IgD-negative memory B cell (primary cell): ENCODE measurements at regions not wholly inside any gene's neighbourhood (a gene's known extent, or its start where the extent isn't known, plus 50 kb on each side); places are given as distances from the start of the nearest gene placed in this dataset.
A peak's percentile ranks its signal among the peaks of the same experiment; 100 is the strongest.

ENCODE experiments used
- H3K27ac Mint-ChIP-seq, 3 donors: one replicate each; pipeline ENCODE4 v1.8.0; 2020 to 2022; ENCODE audit warnings: mild to moderate bottlenecking in 3 of 3, mixed read lengths in 3 of 3, moderate library complexity in 1 of 3
- H3K27me3 Mint-ChIP-seq: one replicate; pipeline ENCODE4 v1.8.0; 2021; ENCODE audit warnings: mixed read lengths
- H3K36me3 Mint-ChIP-seq: one replicate; pipeline ENCODE4 v1.8.0; 2020; ENCODE audit warnings: mild to moderate bottlenecking, mixed read lengths
- H3K4me1 Mint-ChIP-seq, 3 donors: one replicate each; pipeline ENCODE4 v1.8.0; 2020 to 2022; ENCODE audit warnings: mixed read lengths in 3 of 3, mild to moderate bottlenecking in 1 of 3
- H3K4me3 Mint-ChIP-seq, 4 donors: one replicate each; pipeline ENCODE4 v1.8.0; 2020 to 2022; ENCODE audit warnings: mild to moderate bottlenecking in 4 of 4, mixed read lengths in 4 of 4, moderate library complexity in 3 of 4
- H3K9me3 Mint-ChIP-seq, 3 donors: one replicate each; pipeline ENCODE4 v1.8.0; 2020 to 2021; ENCODE audit warnings: mixed read lengths in 3 of 3, mild to moderate bottlenecking in 1 of 3

DNA sequence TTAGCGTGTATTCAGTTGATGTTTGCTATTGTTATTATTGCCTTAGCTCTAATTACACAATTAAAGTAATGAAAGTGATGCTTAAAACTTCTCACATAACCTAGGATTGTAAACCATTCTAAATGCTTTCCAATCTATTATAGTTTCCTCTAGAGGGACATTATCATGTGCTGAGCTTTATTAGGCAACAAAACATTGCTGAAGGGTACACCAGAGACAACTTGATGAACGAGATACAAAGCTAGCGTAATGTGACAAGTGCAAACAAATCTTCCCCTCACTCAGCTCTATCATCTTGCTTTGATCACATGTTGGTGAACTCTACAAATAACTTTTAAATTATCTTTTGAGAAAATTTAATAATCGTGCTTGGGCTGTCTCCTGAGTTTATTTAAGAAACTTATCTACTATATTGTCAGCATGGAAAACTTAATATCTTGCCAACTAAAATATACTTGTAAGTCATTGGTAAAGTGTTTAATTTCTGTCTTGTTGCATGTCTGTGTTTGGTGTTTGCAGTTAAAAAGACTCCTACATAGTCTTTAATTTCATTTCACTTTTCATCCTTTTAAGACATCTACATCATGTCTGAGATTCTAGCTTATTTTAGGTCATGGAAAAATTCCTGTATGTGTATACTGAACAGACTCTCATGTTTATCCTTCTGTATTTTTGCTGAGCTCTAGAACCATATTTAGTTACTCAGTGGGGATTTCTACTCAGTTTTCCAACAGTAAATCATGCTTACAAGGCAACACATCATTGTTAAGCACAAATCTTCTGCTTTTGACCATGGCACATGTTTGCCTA, 104.2 kb upstream of the ADAMTS5 start:
- Mint-ChIP-seq H3K27ac (no peak overlapping the region), H3K27me3 (no peaks in the 10 kb centered on the region), H3K36me3 (no peaks in the 10 kb centered on the region), H3K4me3 (no peak overlapping the region), H3K9me3 (peaks cover 6 to 9% (median 8%) of the 10 kb centered on the region in 3 donors), H3K4me1 (no peaks in the 10 kb centered on the region)

DNA sequence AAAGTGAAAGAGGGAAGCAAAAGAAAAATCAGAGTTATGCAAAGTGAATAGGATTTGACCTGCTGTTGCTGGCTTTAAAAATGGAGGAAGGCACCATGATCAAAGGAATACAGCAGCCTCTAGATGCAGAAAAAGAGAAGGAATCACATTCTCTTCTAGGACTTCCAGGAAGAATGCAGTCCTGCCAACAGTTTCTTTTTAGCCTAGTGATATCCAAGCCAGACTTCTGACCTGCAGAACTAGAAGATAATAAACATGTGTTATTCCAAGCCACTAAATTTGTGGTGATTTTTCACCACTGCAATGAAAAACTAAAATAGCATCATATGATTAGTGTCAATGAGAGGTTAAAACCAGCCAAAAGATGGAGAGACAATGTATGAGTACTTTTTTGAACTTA, 101.9 kb upstream of the ADAMTS5 start:
- H3K36me3 Mint-ChIP-seq, result peaks cover 2% of the 10 kb centered on the region
- peaks cover 6 to 12% (median 9%) of the 10 kb centered on the region in 3 donors for H3K9me3 Mint-ChIP-seq
- no peak overlapping the region for H3K4me3 Mint-ChIP-seq
- H3K27me3 Mint-ChIP-seq, result no peaks in the 10 kb centered on the region
- no peak overlapping the region for H3K27ac Mint-ChIP-seq
- H3K4me1 Mint-ChIP-seq, result no peaks in the 10 kb centered on the region

DNA sequence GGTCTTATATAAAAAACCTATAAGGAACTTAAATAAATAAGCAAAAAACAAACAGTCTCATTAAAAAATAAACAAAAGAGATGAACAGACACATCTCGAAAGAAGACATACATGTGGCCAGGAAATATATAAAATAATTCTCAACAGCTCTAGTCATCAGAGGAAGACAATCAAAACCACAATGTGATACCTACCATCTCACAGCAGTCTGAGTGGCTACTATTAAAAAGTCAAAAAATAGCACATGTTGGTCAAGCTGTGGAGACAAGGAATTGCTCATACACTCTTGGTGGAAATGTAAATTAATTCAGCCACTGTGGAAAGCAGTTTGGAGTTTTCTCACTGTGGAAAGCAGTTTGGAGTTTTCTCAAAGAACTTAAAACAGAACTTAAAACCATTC, 100.3 kb upstream of the ADAMTS5 start:
- Mint-ChIP-seq H3K27me3 (no peaks in the 10 kb centered on the region), H3K27ac (peak overlapping the region in 1 of 3 donors; percentile 77), H3K36me3 (peaks cover 2% of the 10 kb centered on the region), H3K4me1 (no peaks in the 10 kb centered on the region), H3K9me3 (peaks cover 10 to 20% (median 11%) of the 10 kb centered on the region in 3 donors), H3K4me3 (no peak overlapping the region)

DNA sequence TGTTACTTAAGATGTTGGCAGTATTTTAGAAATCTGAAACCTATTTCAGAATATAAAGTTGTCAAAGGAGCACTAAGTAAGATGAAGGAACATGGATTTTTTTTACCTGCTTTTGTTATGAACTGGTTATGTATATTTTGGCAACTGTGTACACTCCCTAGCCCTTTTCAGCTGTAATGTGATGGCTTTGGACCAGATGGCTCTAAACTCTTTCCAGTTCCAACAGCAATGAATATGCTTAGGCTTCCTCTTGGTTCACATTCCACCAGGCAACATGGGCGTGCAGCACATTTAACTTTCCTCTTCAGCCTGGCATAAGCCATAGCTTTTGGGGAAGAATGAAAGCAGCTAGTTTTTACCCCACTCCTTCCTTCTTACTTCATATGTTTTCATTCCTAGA, 95.6 kb upstream of the ADAMTS5 start:
- Mint-ChIP-seq H3K27me3 (no peaks in the 10 kb centered on the region), H3K36me3 (peaks cover 2% of the 10 kb centered on the region), H3K4me3 (no peak overlapping the region), H3K4me1 (no peaks in the 10 kb centered on the region), H3K27ac (no peak overlapping the region), H3K9me3 (peaks cover 5 to 21% (median 10%) of the 10 kb centered on the region in 3 donors)

DNA sequence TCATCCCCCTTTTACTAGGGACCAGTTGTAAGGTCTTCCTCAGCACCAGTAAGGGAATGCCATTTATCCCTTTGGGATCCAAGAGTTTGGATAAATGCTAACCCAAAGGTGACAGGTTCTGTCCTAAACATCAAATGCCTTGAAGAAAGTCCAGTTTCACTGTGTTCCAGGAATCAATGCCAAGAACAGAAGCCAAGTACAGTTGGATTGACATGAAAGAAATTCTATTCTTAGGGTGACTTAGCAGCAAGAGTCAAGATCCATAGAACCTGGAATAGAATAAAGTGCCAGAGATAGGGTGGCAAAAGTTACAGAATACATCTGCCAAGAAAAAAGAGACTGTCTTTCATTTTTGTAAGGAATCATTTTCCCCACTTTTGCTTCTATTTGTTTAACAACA, 94.9 kb upstream of the ADAMTS5 start:
- H3K4me3 Mint-ChIP-seq, result no peak overlapping the region
- H3K36me3 Mint-ChIP-seq, result peaks cover 2% of the 10 kb centered on the region
- H3K27ac Mint-ChIP-seq, result no peak overlapping the region
- H3K27me3 Mint-ChIP-seq, result no peaks in the 10 kb centered on the region
- no peaks in the 10 kb centered on the region for H3K4me1 Mint-ChIP-seq
- H3K9me3 Mint-ChIP-seq, result peaks cover 5 to 21% (median 9%) of the 10 kb centered on the region in 3 donors

DNA sequence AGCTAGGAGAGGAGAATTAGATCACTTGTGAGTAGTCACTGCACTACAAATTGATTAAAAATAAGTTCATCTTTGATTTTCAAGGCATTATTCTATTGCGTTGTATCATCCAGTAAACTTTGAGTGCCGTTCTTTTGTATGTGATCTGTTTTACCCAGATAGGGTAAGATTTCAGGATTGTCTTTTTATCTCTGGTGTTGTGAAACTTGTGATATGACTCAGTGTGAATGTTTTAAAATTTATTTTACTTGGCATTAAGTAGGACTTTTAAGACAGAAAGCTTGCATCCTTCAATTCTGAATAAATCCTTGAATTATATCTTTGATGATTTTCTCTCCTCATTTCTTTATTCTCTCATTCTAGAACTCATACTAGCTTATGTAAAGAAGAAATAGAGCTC, 93.3 kb upstream of the ADAMTS5 start:
- Mint-ChIP-seq H3K9me3 (peaks cover 5 to 25% (median 9%) of the 10 kb centered on the region in 3 donors), H3K27me3 (no peaks in the 10 kb centered on the region), H3K4me1 (no peaks in the 10 kb centered on the region), H3K4me3 (no peak overlapping the region), H3K27ac (no peak overlapping the region), H3K36me3 (peaks cover 2% of the 10 kb centered on the region)

DNA sequence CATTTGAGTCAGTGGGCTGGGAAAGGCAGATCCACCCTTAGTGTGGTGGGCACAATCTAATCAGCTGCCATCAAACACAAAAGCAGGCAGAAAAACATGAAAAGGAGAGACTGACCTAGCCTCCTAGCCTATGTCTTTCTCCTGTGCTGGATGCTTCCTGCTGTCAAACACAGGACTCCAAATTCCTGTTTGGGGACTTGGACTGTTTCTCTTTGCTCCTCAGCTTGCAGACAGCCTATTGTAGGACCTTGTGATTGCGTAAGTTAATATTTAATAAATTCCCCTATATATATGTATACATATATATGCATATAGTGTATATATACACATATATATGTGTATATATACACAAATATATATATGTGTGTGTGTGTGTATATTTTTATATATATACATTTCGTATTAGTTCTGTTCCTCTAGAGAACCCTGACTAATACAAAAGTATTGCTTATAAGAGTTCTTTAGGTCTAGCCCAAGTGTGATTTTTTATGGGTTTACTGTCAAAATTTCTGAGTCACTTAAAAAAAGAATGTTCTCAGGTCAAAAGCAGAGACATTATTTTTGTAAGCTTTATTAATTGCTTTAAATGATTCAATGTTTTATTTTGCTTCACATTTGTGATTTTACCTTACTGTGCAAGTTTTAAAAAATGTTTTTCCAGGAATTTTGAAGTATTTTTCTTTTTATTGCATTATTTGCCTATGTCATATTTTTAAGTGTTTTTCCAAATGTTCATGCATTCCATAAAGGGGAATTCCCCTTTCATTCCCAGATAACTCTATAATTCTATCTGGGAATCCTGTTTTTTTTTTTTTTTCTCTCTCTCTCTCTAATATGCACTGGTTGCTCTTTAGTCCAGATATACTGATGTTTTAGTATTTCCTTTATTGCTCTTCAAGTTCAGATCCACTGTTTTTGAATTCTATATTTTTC, 92.1 kb upstream of the ADAMTS5 start:
- H3K27me3 Mint-ChIP-seq, result peaks cover 1% of the 10 kb centered on the region
- no peak overlapping the region for H3K27ac Mint-ChIP-seq
- H3K9me3 Mint-ChIP-seq, result peaks cover 5 to 25% (median 10%) of the 10 kb centered on the region in 3 donors
- no peaks in the 10 kb centered on the region for H3K36me3 Mint-ChIP-seq
- no peak overlapping the region for H3K4me3 Mint-ChIP-seq
- no peaks in the 10 kb centered on the region for H3K4me1 Mint-ChIP-seq

DNA sequence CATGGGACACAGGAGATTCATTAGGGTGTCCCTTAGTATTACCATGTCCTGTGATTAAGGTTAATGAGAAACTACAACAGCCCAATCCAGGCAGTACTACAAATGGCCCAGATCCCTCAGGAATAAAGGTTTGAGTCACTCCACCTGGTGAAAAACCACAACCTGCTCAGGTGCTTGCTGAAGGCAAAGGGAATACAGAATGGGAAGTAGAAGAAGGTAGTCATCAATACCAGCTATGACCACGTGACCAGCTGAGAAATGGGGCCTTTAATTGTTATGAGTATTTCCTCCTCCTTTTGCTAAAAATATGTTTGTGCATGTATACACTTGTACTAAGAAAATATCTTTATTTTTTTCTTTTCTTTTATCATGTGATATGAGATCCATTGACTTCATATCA, 91.1 kb upstream of the ADAMTS5 start:
- Mint-ChIP-seq H3K36me3 (no peaks in the 10 kb centered on the region), H3K4me1 (no peaks in the 10 kb centered on the region), H3K9me3 (peaks cover 4 to 21% (median 10%) of the 10 kb centered on the region in 3 donors), H3K27ac (no peak overlapping the region), H3K4me3 (no peak overlapping the region), H3K27me3 (peaks cover 1% of the 10 kb centered on the region)

DNA sequence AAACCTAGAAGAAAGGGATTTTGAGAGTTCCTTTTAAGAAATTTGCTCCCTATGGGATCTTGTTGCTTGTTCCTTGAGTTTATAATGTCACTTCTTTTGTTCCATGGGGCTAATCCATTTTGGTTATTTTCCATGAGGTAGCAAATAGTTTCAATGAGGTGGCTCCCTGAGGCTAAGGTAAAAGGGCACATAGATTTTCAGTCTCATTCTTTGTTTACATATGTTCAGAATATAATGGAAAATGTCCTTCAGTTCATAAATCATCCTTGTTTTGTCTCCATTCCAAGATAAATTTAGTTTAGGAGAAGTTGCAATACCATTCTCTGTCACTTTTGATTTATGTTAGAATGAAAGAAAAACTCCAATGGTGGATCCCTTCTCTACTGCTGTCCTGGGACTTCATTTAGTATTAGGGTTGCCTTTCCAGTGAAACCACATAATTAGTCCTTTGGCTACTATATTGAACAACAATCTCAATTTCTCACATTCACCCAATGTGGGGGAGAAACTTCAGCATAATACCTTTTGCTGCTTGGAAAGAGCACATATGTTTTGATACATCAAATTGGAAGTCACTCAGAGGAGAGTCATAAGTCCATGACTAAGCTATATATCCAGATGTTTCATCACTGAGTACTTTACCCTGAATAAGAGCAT, 80.9 kb upstream of the ADAMTS5 start:
- peaks cover 0 to 4% (median 3%) of the 10 kb centered on the region in 3 donors for H3K9me3 Mint-ChIP-seq
- H3K27me3 Mint-ChIP-seq, result no peaks in the 10 kb centered on the region
- no peak overlapping the region for H3K4me3 Mint-ChIP-seq
- H3K27ac Mint-ChIP-seq, result no peak overlapping the region
- H3K4me1 Mint-ChIP-seq, result no peaks in the 10 kb centered on the region
- H3K36me3 Mint-ChIP-seq, result no peaks in the 10 kb centered on the region

DNA sequence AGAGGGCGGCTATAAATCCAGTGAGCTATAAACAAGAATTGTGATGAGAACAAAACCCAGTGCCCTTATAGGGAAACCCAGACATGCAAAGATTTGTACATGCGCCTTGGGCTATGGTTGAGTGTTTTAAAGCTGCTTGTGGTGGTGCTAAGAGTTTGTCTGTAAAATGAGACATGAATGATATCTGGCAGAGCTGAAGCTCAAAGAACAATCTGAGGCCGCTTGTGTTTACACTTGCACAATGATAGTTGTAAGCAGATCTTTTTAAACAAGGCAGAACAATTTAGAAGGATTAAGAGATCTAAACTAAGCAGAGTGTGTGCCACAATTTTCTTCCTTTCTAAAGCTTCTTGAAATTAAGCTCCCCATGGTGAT, 80.4 kb upstream of the ADAMTS5 start:
- Mint-ChIP-seq H3K4me1 (no peaks in the 10 kb centered on the region), H3K9me3 (peaks cover 0 to 4% (median 3%) of the 10 kb centered on the region in 3 donors), H3K27me3 (no peaks in the 10 kb centered on the region), H3K36me3 (no peaks in the 10 kb centered on the region), H3K27ac (no peak overlapping the region), H3K4me3 (no peak overlapping the region)

DNA sequence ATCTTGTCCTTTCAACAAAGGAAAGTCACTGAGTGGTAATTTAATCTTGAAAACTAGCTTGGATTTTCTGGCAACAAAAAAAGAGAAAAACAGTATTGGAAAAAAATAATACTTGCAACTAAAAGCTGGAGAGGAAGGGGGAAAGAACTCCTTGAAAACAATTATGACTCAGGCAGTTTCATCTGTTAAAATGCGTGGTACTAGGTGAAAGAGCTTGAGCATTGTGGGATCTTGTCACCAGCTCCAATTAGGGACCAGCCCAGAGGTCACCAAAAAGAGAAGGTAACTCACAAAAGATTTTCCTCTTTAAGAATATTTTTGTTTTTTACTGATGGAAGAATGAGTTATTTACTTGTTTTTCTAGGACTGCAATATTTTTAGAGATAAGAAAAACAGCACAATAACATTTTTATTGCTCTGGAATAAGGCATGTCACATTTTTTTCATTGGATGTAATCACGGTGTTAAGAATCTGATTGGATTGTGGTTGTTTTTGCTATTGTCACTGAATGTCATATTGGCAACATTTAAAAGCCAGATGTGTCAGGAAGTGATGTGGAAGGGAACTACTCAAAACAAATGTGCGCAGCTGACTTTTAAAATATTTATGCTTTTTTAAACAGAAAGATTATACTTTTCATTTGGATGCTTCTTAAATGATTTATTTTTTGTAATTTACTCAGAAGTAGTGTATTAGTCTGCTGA, 78.5 kb upstream of the ADAMTS5 start:
- H3K27ac Mint-ChIP-seq, result no peak overlapping the region
- H3K36me3 Mint-ChIP-seq, result no peaks in the 10 kb centered on the region

DNA sequence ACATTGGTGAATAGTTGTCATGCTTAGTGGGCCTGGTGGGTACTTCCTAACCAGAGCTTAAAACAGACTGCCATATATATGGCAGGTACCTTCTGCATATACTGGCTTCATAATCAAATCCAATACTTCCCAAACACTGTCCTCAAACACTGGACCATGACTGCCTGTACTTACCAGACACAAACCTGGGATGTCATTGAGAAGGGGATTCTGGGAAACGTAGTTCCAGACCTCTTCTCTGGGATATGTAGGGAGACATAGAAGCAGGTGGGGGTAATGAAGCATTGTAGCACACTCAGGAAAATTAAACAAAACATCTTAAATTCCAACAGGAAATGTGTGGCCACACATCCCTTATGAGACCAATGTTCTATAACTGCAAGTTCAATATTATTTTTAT, 76.5 kb upstream of the ADAMTS5 start:
- Mint-ChIP-seq H3K9me3 (peaks cover 0 to 3% (median 1%) of the 10 kb centered on the region in 3 donors), H3K4me3 (no peak overlapping the region), H3K27me3 (no peaks in the 10 kb centered on the region), H3K27ac (no peak overlapping the region), H3K36me3 (no peaks in the 10 kb centered on the region), H3K4me1 (no peaks in the 10 kb centered on the region)

More for the DNA sequence above, 78.5 kb upstream of the ADAMTS5 start:
- Mint-ChIP-seq H3K4me1 (no peaks in the 10 kb centered on the region), H3K9me3 (peaks cover 0 to 3% (median under 1%) of the 10 kb centered on the region in 3 donors), H3K27me3 (no peaks in the 10 kb centered on the region), H3K4me3 (no peak overlapping the region)

DNA sequence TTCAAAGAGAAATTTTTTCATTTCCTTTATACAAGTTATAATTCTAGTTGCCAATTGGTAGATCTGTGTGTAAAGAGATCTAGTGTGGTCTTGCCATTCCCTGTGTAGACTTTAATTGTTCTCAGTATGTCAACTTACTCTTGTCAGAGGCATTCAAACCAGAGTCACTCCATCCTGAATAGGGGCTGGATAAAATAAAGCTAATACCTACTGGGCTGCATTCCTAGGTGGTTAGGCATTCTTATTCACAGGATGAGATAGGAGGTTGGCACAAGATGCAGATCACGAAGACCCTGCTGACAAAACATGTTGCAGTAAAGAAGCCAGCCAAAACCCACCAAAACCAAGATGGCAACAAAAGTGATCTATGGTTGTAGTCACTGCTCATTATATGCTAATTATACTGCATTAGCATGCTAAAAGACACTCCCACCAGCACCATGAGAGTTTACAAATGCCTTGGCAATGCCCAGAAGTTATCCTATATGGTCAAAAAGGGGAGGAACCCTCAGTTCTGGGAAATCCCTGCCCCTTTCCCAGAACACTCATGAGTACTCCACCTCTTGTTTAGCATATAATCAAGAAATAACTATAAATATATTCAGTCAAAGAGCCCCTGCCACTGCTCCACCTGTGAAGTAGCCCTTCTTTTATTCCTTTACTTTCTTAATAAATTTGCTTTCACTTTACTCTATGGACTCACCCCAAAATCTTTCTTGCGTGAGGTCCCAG, 74.0 kb upstream of the ADAMTS5 start:
- Mint-ChIP-seq H3K27me3 (no peaks in the 10 kb centered on the region), H3K4me3 (no peak overlapping the region), H3K36me3 (no peaks in the 10 kb centered on the region), H3K9me3 (peaks cover 0 to 3% (median 0%) of the 10 kb centered on the region in 3 donors), H3K27ac (no peak overlapping the region), H3K4me1 (no peaks in the 10 kb centered on the region)

DNA sequence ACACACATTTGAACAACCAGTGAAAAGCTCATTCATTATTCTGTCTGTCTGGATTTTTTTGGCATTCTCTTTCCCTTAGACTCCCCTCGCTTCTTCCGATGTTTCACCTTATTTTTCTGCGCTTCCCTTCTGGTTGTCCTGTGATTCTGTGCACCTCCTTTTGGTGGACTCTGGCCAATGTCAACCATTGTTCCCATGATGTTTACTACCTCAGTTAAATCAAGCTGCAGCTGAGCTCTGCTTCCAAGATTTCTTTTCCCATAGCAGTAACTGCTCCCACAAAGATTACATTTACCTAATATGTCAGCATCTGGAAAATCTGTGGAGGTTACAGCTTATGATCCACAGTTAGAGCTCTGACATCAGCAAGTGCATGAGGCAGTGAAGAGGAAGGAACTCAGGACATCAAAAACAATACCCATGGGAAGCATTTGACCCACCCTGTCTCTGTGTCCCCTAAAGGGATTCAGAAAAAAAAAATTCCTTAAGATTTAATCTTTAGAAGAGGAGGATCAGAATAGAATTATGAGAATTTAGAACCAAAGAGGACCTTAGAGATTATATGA, 69.9 kb upstream of the ADAMTS5 start:
- H3K27ac Mint-ChIP-seq, result no peak overlapping the region
- peaks cover 2 to 7% (median 3%) of the 10 kb centered on the region in 3 donors for H3K9me3 Mint-ChIP-seq
- H3K4me1 Mint-ChIP-seq, result no peaks in the 10 kb centered on the region
- no peaks in the 10 kb centered on the region for H3K36me3 Mint-ChIP-seq
- H3K4me3 Mint-ChIP-seq, result no peak overlapping the region
- H3K27me3 Mint-ChIP-seq, result no peaks in the 10 kb centered on the region
